ENCODE measurements at regions not wholly inside any gene's neighbourhood (a gene's known extent, or its start where the extent isn't known, plus 50 kb on each side); places are given as distances from the start of the nearest gene placed in this dataset.

DNA sequence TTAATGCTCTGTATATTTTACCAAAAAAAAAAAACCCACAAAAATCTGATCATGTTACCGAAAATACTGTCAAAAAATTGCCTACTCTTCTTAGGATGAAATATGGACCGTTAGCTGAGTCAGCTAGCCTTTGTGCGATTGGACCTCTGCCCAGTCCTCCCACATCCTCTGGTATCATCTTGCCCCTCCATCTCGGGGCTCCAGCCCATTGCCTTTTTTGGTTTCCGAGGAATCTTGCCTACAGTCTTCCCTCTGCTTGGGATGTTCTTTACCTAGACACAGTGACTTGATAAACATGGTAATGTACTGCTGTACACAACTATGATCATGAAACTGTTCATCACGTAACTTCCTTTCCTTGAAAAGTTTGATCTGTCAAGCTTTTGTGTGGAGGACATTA is 371.4 kb downstream of the SV2B start:
- DNase-seq (ENCODE audit: low read depth in 2 of 2, low spot score in 1 of 2) = no peak

- DNase-seq (ENCODE audit: low read depth in 2 of 2, low spot score in 1 of 2) = no peak
These were observed 372.3 kb downstream of the SV2B start for GRCh38 chr15:91472316-91472756.

- no peak for DNase-seq (ENCODE audit: low read depth in 2 of 2, low spot score in 1 of 2)
These were observed 374.0 kb downstream of the SV2B start for GRCh38 chr15:91473894-91474545.

- DNase-seq (ENCODE audit: low read depth in 2 of 2, low spot score in 1 of 2) = no peak
These were observed 376.6 kb upstream of the SLCO3A1 start for GRCh38 chr15:91476861-91477260.

DNA sequence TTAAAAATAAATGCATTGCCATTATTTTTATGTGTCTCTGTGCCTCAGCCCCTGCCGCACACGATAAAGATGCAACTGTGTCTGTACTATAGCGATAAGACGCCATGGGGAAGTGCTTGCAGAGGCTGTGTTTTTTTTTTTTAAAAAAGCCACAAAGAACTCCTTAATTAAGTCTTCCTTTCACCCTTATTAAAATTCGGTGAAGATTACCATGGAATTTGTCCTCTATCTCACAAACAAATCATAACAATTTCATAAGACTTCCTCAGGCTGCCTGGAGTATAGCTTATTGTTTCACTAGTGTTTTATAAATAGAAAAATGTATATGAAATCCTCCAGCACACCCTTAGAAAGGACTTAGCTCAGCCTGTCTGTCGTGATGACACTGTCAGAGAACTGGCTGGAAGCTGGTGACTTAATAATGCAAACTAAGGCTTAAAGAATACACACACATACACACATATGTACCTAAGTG is 374.8 kb upstream of the SLCO3A1 start:
- no peak for DNase-seq (ENCODE audit: low read depth in 2 of 2, low spot score in 1 of 2)

GRCh38 chr15:91480426-91480825 is 373.1 kb upstream of the SLCO3A1 start:
- DNase-seq (ENCODE audit: low read depth in 2 of 2, low spot score in 1 of 2) = no peak

DNA sequence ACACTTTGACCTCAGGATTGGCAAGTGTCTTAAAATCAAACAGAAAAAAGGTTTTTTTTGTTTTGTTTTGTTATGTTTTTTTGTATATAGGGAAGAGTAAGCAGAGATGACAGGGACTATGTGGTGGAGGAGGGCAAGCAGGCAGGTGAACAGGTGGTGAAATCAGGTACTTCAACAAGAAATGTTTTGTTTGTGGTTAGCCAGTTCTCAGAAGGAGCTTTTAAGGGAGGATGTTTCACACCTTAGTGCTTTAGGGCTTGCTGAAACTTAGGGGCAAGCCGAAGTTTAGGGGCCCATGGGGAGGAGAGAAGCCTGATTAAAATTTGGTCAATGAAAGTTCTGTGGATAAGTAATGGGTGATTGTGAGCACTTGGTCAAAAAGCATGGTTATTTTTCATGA is 370.7 kb upstream of the SLCO3A1 start:
- no peak for DNase-seq (ENCODE audit: low read depth in 2 of 2, low spot score in 1 of 2)

DNA sequence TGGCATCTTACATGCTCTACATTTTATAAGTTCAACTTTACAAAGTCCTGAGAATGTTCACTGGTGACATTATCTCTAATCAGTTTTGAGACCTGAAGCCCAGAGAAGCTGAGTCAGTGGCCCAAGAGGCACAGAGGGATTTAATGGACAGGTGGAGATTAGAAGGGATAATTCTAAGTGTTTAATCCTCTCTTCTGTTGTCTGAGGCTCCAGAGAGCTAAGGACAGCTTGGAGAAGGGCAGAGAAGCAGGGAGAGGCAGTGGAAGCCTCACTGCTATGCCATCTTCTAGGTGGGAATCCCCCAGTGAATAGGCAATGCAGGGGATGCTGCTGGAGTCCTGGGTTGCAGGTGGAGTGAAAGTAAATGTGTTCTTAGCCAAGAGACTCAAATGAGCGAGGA is 369.4 kb upstream of the SLCO3A1 start:
- no peak for DNase-seq (ENCODE audit: low read depth in 2 of 2, low spot score in 1 of 2)

DNA sequence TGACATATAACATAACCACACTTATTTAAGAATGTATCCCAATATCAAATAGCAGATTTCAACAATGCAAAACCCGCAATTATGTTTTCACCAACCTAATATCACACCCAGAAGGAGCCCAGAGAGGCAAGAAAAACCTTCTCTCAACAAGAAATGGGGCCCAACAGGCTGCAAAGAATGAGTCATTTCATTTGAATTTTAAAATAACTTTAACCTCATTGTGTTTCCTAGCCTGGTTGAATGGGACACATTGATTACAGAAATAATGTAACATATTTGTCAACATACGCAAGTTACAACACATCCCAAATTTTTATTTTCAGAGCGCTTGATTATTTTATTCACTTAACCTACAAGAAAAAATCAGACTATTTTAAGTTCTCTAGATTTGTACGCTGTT is 365.1 kb upstream of the SLCO3A1 start:
- no peak for DNase-seq (ENCODE audit: low read depth in 2 of 2, low spot score in 1 of 2)

DNA sequence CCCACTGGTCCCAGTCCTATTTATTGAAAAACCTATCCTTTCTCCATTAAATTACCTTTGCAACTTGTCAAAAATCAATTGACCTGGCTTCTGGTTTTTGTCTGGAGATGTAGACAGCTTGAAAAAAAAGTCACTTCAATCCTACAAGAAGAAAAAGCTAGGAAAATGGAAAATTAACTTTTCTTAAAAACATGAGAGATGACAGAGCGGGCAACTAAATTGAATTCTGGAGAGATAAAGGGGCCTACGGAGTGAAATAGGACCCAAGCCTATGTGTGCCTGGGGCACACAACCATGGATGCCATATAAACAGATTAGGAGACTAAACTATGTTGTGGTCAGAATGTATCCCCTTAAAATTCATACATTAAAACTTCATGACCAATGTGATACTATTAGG is 363.3 kb upstream of the SLCO3A1 start:
- DNase-seq (ENCODE audit: low read depth in 2 of 2, low spot score in 1 of 2) = no peak

GRCh38 chr15:91491101-91491950 is 362.2 kb upstream of the SLCO3A1 start:
- DNase-seq (ENCODE audit: low read depth in 2 of 2, low spot score in 1 of 2) = no peak

DNA sequence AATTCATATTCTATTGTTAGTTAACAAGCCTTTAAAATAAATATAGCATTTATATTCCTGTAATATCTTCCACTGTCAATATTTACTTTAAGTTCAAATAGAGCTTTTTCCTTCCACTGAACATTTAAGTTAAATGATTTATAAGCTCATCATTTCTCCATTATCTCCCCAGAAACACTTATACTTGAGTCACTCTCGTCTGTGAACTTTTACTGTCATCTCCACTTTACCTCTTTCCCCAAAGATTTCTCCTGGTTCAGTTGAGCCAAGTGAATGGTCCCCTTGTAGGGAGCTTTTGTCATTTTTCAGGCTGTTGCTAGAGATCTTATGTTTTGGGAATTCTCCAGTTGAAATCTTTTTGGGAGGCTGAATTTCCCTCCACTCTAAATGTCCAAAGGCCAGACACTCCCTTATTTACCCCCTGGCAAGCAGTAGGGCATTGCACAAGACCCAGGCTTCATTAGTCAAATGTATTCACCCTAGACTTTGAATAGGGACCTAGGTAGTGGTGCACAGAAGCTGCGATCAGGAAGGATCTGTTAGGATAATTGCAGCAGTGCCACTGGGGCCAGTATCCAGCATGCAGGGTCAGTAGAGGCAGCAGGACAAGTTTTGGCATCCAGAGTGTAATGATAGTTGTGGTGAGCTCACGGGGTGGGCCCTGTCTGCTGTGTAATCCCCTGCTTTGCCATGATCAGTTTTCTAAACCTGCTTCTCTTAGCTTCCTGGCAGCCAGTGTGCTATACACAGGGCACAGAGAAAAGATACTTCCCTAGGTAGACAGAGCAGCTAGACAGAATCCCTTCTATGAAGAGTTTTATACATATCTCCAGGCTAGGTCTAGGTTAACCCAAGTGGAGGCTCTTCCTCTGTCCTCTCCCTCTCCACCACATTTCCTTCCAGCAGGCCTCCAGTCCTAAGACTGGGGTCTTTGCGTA is 356.5 kb upstream of the SLCO3A1 start:
- no peak for DNase-seq (ENCODE audit: low read depth in 2 of 2, low spot score in 1 of 2)

GRCh38 chr15:91498046-91498748 is 355.3 kb upstream of the SLCO3A1 start:
- DNase-seq (ENCODE audit: low read depth in 2 of 2, low spot score in 1 of 2) = no peak

DNA sequence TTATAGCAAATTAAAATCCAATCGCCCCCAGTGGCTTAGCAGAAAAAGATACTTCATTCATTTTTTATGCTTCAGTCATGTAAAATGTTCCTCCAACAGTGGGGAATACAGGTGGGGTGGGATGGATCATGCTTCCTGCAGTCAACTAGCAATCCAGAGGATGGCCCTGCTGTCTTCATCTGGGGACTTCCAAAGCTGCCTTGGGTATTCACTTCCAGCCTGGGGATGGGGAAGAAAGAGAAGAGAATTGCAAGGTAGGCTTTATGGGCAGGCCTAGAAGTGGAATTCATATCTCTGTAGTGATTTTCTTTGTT is 354.8 kb upstream of the SLCO3A1 start:
- DNase-seq (ENCODE audit: low read depth in 2 of 2, low spot score in 1 of 2) = no peak

GRCh38 chr15:91499774-91500383 is 353.6 kb upstream of the SLCO3A1 start:
- DNase-seq (ENCODE audit: low read depth in 2 of 2, low spot score in 1 of 2) = no peak

DNA sequence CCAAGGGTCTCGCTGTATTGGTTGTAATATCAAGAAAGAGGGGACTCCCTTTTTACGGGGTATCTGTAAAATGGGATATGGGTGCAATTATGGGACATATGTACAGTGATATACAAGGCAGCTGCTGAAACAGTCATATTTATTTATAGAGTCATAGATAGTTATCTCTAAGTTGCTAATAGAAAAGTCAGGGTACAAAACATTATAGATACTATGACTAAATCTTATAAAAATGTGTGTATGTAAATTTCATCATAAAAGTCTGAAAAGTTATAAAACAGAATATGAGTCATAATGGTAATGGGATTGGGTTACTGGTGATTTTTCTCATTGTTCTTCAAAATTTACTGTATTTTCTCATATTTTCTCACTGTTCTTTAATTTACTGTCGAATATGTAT is 344.9 kb upstream of the SLCO3A1 start:
- no peak for DNase-seq (ENCODE audit: low read depth in 2 of 2, low spot score in 1 of 2)

GRCh38 chr15:91514147-91514546 is 339.4 kb upstream of the SLCO3A1 start:
- no peak for DNase-seq (ENCODE audit: low read depth in 2 of 2, low spot score in 1 of 2)

- no peak for DNase-seq (ENCODE audit: low read depth in 2 of 2, low spot score in 1 of 2)
These were observed 338.2 kb upstream of the SLCO3A1 start for GRCh38 chr15:91515188-91515754.

DNA sequence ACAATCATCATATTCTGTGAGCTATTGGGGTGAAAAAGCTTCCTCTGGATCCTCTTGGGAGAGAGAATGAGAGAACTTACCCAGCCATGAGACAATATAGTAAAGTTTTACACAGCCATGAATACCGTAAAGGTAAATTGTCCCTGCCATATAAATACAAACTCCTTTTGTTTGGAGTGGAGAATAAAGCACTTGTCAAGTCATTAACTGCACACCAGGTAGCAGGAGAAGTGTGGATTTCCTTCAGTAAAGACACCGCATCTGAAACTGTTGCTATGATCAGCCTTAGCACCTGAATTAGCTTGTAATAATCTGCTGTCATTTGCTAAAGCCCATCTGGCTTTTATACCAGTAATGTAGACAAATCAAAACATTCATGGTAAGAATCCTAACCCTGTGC is 336.6 kb upstream of the SLCO3A1 start:
- DNase-seq (ENCODE audit: low read depth in 2 of 2, low spot score in 1 of 2) = no peak

DNA sequence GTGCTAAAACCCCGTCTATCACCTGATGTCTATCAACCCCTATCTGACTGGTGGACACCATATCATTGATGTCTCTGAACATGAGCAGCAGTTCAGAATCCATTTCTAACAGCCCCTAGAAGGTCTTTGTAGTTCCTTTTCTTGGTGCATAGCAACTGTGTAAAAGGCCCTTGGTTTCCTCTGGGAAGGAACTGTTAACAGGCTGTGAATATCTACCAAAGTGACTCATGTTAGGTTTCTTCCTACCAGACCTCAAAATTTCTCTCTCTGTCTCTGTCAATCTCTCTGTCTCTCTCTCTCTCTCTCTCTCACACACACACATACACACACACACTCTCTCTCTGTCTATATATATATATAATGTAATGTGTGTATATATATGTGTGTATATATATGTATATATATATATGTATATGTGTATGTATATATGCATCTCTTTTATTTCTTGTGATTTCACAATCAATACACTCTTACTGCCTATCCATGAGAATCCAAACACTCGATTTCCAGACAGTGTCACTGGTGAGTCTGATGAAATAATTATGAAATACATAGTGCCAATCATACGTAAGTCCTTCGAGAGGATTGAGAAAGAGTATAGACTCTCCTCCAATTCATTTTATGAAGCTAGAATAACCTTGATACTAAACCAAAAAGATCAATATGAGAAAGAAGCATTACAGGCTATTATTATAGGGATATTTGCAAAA is 335.9 kb upstream of the SLCO3A1 start:
- DNase-seq (ENCODE audit: low read depth in 2 of 2, low spot score in 1 of 2) = no peak

All from stimulated activated CD8-positive, alpha-beta memory T cell treated with anti-CD3 and anti-CD28 coated beads, Interleukin-4, amount 100 ng/mL, for 1 hour (primary cell).